T-helper 17 cell (primary cell): ENCODE measurements at regions not wholly inside any gene's neighbourhood (a gene's known extent, or its start where the extent isn't known, plus 50 kb on each side); places are given as distances from the start of the nearest gene placed in this dataset.

Source experiments
- ATAC-seq: fragments of 150-1000 bp; cut with Tn5 transposase; 2 replicates; pipeline ENCODE4 v1.10.0; 2021; ENCODE audit warnings: mild to moderate bottlenecking, moderate library complexity
- DNase-seq, 3 donors: peaks; one replicate each; pipeline versions ENCODE4 v3.0.0 to v3.0.0-alpha.2; 2020 to 2021
- H3K9me3 ChIP-seq: one replicate; pipeline ENCODE4 v1.7.0; 2013; ENCODE audit warnings: low read length, mild to moderate bottlenecking; ENCODE audit not compliant: control insufficient read depth, poor library complexity, severe bottlenecking
- H3K27ac Mint-ChIP-seq: one replicate; pipeline ENCODE4 v1.8.0; 2022; ENCODE audit warnings: mild to moderate bottlenecking, moderate library complexity, mixed read lengths
- H3K27me3 Mint-ChIP-seq: one replicate; pipeline ENCODE4 v1.8.0; 2022; ENCODE audit warnings: mixed read lengths
- H3K36me3 Mint-ChIP-seq: one replicate; pipeline ENCODE4 v1.8.0; 2022; ENCODE audit warnings: low read depth, mixed read lengths
- H3K4me1 Mint-ChIP-seq: one replicate; pipeline ENCODE4 v1.8.0; 2022; ENCODE audit warnings: mild to moderate bottlenecking, mixed read lengths
- H3K4me3 Mint-ChIP-seq: one replicate; pipeline ENCODE4 v1.8.0; 2022; ENCODE audit warnings: mild to moderate bottlenecking, moderate library complexity, mixed read lengths

GRCh38 chr22:27201276-27201675, 543.9 kb downstream of the MIAT start:
- H3K9me3 ChIP-seq: no peaks in the 10 kb centered on the region

GRCh38 chr22:27201741-27202140, 544.4 kb downstream of the MIAT start:
- Mint-ChIP-seq H3K4me1 (no peaks in the 10 kb centered on the region), H3K27me3 (peaks cover 24% of the 10 kb centered on the region), H3K4me3 (no peak overlapping the region), H3K27ac (no peak overlapping the region), H3K36me3 (no peaks in the 10 kb centered on the region)
- no peak for ATAC-seq
- no peaks in the 10 kb centered on the region for H3K9me3 ChIP-seq
- DNase-seq: no peak

More at GRCh38 chr22:27201276-27201675, 543.9 kb downstream of the MIAT start:
- Mint-ChIP-seq H3K27ac (no peak overlapping the region), H3K27me3 (peaks cover 19% of the 10 kb centered on the region), H3K4me3 (no peak overlapping the region), H3K4me1 (no peaks in the 10 kb centered on the region), H3K36me3 (no peaks in the 10 kb centered on the region)
- DNase-seq (no peak), ATAC-seq (no peak)

- Mint-ChIP-seq H3K4me3 (no peak overlapping the region), H3K27ac (no peak overlapping the region), H3K27me3 (peaks cover 24% of the 10 kb centered on the region), H3K36me3 (no peaks in the 10 kb centered on the region), H3K4me1 (no peaks in the 10 kb centered on the region)
- no peaks in the 10 kb centered on the region for H3K9me3 ChIP-seq
- no peak for ATAC-seq
- no peak for DNase-seq
These were observed 545.9 kb downstream of the MIAT start for GRCh38 chr22:27203276-27203660.

GRCh38 chr22:27204280-27204679, 546.9 kb downstream of the MIAT start:
- Mint-ChIP-seq H3K27ac (no peak overlapping the region), H3K36me3 (no peaks in the 10 kb centered on the region)
- ATAC-seq: no peak

GRCh38 chr22:27204817-27205216, 547.4 kb downstream of the MIAT start:
- Mint-ChIP-seq H3K4me1 (no peaks in the 10 kb centered on the region), H3K36me3 (no peaks in the 10 kb centered on the region), H3K27me3 (peaks cover 26% of the 10 kb centered on the region), H3K4me3 (no peak overlapping the region), H3K27ac (no peak overlapping the region)
- ATAC-seq: no peak
- H3K9me3 ChIP-seq: no peaks in the 10 kb centered on the region
- no peak for DNase-seq

More at GRCh38 chr22:27204280-27204679, 546.9 kb downstream of the MIAT start:
- H3K27me3 Mint-ChIP-seq: peaks cover 24% of the 10 kb centered on the region
- H3K4me1 Mint-ChIP-seq: no peaks in the 10 kb centered on the region
- H3K9me3 ChIP-seq: no peaks in the 10 kb centered on the region
- H3K4me3 Mint-ChIP-seq: no peak overlapping the region
- no peak for DNase-seq

- H3K27ac Mint-ChIP-seq: no peak overlapping the region
- no peak for ATAC-seq
- peaks cover 31% of the 10 kb centered on the region for H3K27me3 Mint-ChIP-seq
- H3K4me1 Mint-ChIP-seq: no peaks in the 10 kb centered on the region
- H3K9me3 ChIP-seq: no peaks in the 10 kb centered on the region
- no peak for DNase-seq
- no peaks in the 10 kb centered on the region for H3K36me3 Mint-ChIP-seq
- H3K4me3 Mint-ChIP-seq: no peak overlapping the region
These were observed 548.3 kb downstream of the MIAT start for GRCh38 chr22:27205492-27206373.

GRCh38 chr22:27206374-27207133, 549.2 kb downstream of the MIAT start:
- no peaks in the 10 kb centered on the region for H3K9me3 ChIP-seq
- Mint-ChIP-seq H3K36me3 (no peaks in the 10 kb centered on the region), H3K27me3 (peaks cover 36% of the 10 kb centered on the region), H3K4me3 (no peak overlapping the region), H3K4me1 (no peaks in the 10 kb centered on the region), H3K27ac (no peak overlapping the region)
- DNase-seq (no peak), ATAC-seq (no peak)

GRCh38 chr22:27207266-27207665, 549.9 kb downstream of the MIAT start:
- Mint-ChIP-seq H3K27ac (no peak overlapping the region), H3K27me3 (peaks cover 36% of the 10 kb centered on the region), H3K4me1 (no peaks in the 10 kb centered on the region), H3K4me3 (no peak overlapping the region), H3K36me3 (no peaks in the 10 kb centered on the region)
- ATAC-seq: no peak
- no peak for DNase-seq
- no peaks in the 10 kb centered on the region for H3K9me3 ChIP-seq

GRCh38 chr22:27207907-27208306, 550.5 kb downstream of the MIAT start:
- H3K4me1 Mint-ChIP-seq: peaks cover 3% of the 10 kb centered on the region
- no peak overlapping the region for H3K27ac Mint-ChIP-seq
- peaks cover 3% of the 10 kb centered on the region for H3K36me3 Mint-ChIP-seq
- no peaks in the 10 kb centered on the region for H3K9me3 ChIP-seq
- ATAC-seq (no peak), DNase-seq (no peak)
- no peak overlapping the region for H3K4me3 Mint-ChIP-seq
- peaks cover 40% of the 10 kb centered on the region for H3K27me3 Mint-ChIP-seq

GRCh38 chr22:27210111-27210730, 552.8 kb downstream of the MIAT start:
- peaks cover 3% of the 10 kb centered on the region for H3K36me3 Mint-ChIP-seq
- peaks cover 45% of the 10 kb centered on the region for H3K27me3 Mint-ChIP-seq
- H3K27ac Mint-ChIP-seq: no peak overlapping the region
- peaks cover 3% of the 10 kb centered on the region for H3K4me1 Mint-ChIP-seq
- H3K9me3 ChIP-seq: no peaks in the 10 kb centered on the region
- no peak overlapping the region for H3K4me3 Mint-ChIP-seq
- DNase-seq (no peak), ATAC-seq (no peak)

- H3K4me3 Mint-ChIP-seq: no peak overlapping the region
- H3K9me3 ChIP-seq: no peaks in the 10 kb centered on the region
- H3K27me3 Mint-ChIP-seq: peaks cover 31% of the 10 kb centered on the region
- peaks cover 3% of the 10 kb centered on the region for H3K4me1 Mint-ChIP-seq
- no peak for DNase-seq
- ATAC-seq: no peak
- H3K36me3 Mint-ChIP-seq: peaks cover 3% of the 10 kb centered on the region
- no peak overlapping the region for H3K27ac Mint-ChIP-seq
These were observed 554.7 kb downstream of the MIAT start for GRCh38 chr22:27212102-27212501.

- H3K36me3 Mint-ChIP-seq: peaks cover 3% of the 10 kb centered on the region
- DNase-seq: no peak
- no peak overlapping the region for H3K4me3 Mint-ChIP-seq
- peaks cover 3% of the 10 kb centered on the region for H3K4me1 Mint-ChIP-seq
- no peak overlapping the region for H3K27ac Mint-ChIP-seq
- H3K27me3 Mint-ChIP-seq: peaks cover 31% of the 10 kb centered on the region
- no peak for ATAC-seq
- H3K9me3 ChIP-seq: no peaks in the 10 kb centered on the region
These were observed 555.3 kb downstream of the MIAT start for GRCh38 chr22:27212617-27213177.

GRCh38 chr22:27213294-27213693, 555.9 kb downstream of the MIAT start:
- Mint-ChIP-seq H3K36me3 (peaks cover 3% of the 10 kb centered on the region), H3K27me3 (peaks cover 31% of the 10 kb centered on the region), H3K27ac (no peak overlapping the region), H3K4me1 (peaks cover 3% of the 10 kb centered on the region), H3K4me3 (no peak overlapping the region)
- no peak for DNase-seq
- no peak for ATAC-seq
- no peaks in the 10 kb centered on the region for H3K9me3 ChIP-seq
